ENCODE measurements at regions not wholly inside any gene's neighbourhood (a gene's known extent, or its start where the extent isn't known, plus 50 kb on each side); places are given as distances from the start of the nearest gene placed in this dataset.

DNA sequence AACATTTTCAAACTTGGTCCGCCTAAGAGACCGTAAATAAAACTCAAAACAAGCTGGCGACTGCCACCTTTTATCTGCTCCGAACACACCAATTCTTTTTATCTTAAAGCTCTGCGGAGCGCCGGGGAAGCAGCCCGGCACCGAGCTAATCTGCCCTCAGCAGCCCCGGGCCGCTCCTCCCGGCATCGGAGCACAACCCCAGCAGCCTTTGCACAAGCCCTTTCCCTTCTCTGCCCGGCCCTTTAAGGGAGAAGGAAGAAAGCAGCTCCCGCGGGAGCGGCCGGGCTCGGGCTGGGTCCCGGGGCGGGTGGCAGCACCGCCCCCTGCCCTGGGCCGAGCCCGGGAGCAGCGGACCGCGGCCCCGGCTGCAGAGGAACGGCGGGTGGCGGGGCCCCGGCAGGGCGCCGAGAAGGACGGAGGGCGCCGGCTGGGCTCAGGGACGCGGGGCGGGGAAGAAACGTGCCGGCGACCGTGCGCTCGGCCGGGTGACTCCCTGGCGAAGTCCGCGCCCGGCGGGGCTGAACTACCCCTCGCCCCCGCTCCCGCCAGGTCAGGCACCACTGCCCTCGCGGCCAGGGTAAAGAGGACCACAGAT is 133.6 kb upstream of the C11orf58 start:
- Histone ChIP-seq H3K4me3 (ENCODE audit: low read length) (no peak overlapping the region), H3K27me3 (ENCODE audit: low read depth, low read length) (no peaks in the 10 kb centered on the region), H3K27ac (ENCODE audit: low read length) (no peak overlapping the region), H3K4me2 (ENCODE audit: low read length) (no peak overlapping the region), H3K36me3 (replicated peaks; ENCODE audit: low read depth, low read length) (no peaks in the 10 kb centered on the region), H4K20me1 (ENCODE audit: insufficient read depth, low read length) (no peaks in the 10 kb centered on the region), H3K79me2 (ENCODE audit: low read length) (no peaks in the 10 kb centered on the region), H3K4me1 (ENCODE audit: low read length) (peaks cover 10% of the 10 kb centered on the region), H3K9me3 (ENCODE audit: insufficient read depth, low read length) (no peaks in the 10 kb centered on the region), H2AFZ (ENCODE audit: low read depth, low read length) (no peak overlapping the region), H3K9ac (ENCODE audit: low read length) (no peak overlapping the region)
- no peak for TF ChIP-seq EZH2phosphoT487 (IDR thresholded peaks at IDR 0.05; ENCODE audit: low read depth)
- TF ChIP-seq, protein P1, sequence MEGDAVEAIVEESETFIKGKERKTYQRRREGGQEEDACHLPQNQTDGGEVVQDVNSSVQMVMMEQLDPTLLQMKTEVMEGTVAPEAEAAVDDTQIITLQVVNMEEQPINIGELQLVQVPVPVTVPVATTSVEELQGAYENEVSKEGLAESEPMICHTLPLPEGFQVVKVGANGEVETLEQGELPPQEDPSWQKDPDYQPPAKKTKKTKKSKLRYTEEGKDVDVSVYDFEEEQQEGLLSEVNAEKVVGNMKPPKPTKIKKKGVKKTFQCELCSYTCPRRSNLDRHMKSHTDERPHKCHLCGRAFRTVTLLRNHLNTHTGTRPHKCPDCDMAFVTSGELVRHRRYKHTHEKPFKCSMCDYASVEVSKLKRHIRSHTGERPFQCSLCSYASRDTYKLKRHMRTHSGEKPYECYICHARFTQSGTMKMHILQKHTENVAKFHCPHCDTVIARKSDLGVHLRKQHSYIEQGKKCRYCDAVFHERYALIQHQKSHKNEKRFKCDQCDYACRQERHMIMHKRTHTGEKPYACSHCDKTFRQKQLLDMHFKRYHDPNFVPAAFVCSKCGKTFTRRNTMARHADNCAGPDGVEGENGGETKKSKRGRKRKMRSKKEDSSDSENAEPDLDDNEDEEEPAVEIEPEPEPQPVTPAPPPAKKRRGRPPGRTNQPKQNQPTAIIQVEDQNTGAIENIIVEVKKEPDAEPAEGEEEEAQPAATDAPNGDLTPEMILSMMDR (IDR thresholded peaks at IDR 0.05; ENCODE audit: low read depth, low read length): no peak

DNA sequence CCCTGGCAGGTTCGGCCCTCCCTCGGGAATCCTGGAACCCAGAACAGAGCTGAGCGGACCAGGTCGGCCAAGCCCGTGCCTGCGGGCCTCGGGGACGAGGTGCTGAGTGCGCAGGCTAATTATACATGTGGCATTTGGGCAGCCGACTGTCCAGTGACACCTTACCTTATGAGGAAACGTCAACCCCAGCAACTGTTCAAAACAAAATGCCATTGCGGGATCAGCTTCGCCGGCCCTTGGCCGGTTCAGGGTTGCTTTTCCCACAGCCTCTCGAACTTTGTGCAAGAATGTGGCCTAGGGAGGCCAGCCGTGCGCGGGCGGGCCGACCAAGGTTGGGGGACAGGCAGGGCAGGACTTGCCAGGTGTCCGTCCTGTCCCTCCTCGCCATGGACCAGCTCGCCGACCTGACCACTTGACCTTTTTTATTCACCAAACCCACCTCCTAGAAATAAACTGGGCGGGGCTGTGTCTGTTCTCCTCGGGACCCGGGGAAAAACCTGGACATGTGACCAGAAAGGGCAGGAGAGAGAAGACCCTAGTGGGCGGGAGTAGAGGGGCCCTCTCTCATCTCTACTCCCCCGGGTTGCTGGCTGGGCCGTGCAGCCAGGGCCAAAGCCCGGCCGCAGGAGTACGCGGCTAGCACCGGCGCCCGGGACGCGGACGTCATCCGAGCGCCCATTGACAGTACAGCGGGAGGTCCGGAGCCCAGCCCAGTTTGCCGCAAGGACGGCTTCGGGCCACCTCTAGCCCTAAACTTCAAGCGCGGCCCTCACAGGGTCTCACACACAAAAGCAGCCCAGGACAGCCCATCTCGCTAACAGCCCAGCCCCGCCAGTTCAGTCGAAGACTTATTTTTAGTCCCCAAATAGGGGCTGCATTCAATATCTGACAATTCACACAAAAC is 134.3 kb upstream of the C11orf58 start:
- Histone ChIP-seq H2AFZ (ENCODE audit: low read depth, low read length) (no peak overlapping the region), H3K4me3 (ENCODE audit: low read length) (no peak overlapping the region), H3K27me3 (ENCODE audit: low read depth, low read length) (no peaks in the 10 kb centered on the region), H3K36me3 (replicated peaks; ENCODE audit: low read depth, low read length) (no peaks in the 10 kb centered on the region), H3K27ac (ENCODE audit: low read length) (no peak overlapping the region), H4K20me1 (ENCODE audit: insufficient read depth, low read length) (no peaks in the 10 kb centered on the region), H3K9me3 (ENCODE audit: insufficient read depth, low read length) (no peaks in the 10 kb centered on the region), H3K4me2 (ENCODE audit: low read length) (no peak overlapping the region), H3K9ac (ENCODE audit: low read length) (no peak overlapping the region), H3K4me1 (ENCODE audit: low read length) (peaks cover 10% of the 10 kb centered on the region), H3K79me2 (ENCODE audit: low read length) (no peaks in the 10 kb centered on the region)
- no peak for TF ChIP-seq EZH2phosphoT487 (IDR thresholded peaks at IDR 0.05; ENCODE audit: low read depth)
- TF ChIP-seq, protein P1 (IDR thresholded peaks at IDR 0.05; ENCODE audit: low read depth, low read length): no peak

DNA sequence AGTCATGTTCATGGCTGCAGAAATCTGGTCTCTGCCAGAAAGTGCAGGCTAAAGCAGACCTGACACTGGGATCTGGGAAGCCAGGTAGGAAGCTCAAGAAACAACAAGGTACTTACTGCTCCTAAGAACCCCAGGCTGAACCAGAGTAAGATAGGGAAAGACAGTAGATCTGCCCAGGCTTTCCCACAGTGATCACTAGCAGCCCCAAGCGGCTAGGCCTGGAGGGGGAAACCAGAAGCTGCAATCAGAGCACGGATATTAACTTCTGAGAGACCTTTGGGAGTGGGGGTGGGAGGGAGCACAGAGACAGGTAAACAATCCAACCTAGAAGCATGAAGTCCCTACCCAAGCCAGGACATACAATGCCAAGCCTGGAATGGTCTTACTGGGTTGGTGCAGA is 135.2 kb upstream of the C11orf58 start:
- Histone ChIP-seq H3K27me3 (ENCODE audit: low read depth, low read length) (no peaks in the 10 kb centered on the region), H3K9me3 (ENCODE audit: insufficient read depth, low read length) (no peaks in the 10 kb centered on the region), H3K79me2 (ENCODE audit: low read length) (no peaks in the 10 kb centered on the region), H3K9ac (ENCODE audit: low read length) (no peak overlapping the region), H3K4me1 (ENCODE audit: low read length) (peaks cover 10% of the 10 kb centered on the region), H3K36me3 (replicated peaks; ENCODE audit: low read depth, low read length) (no peaks in the 10 kb centered on the region), H3K27ac (ENCODE audit: low read length) (no peak overlapping the region), H2AFZ (ENCODE audit: low read depth, low read length) (no peak overlapping the region), H4K20me1 (ENCODE audit: insufficient read depth, low read length) (no peaks in the 10 kb centered on the region), H3K4me3 (ENCODE audit: low read length) (no peak overlapping the region), H3K4me2 (ENCODE audit: low read length) (no peak overlapping the region)
- TF ChIP-seq, protein P1 (IDR thresholded peaks at IDR 0.05; ENCODE audit: low read depth, low read length): no peak
- no peak for TF ChIP-seq EZH2phosphoT487 (IDR thresholded peaks at IDR 0.05; ENCODE audit: low read depth)

DNA sequence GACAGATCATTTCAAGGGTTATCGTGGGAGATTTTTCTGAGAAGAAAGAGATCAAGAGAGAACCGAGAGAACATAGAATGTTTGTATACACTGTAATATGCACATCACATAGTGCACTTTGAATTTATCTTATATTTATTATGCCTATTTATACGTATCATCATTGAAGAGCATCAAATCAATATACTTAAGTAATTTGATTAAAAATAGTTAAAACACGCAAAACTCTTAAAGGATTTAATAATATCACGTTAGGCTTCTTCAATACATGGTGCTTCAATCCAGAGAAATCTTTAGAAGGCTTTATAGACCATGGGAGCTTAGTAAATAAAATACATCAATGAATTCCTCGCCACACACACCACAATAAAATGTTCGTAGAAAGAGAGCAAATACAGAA is 139.5 kb upstream of the C11orf58 start:
- Histone ChIP-seq H3K9me3 (ENCODE audit: insufficient read depth, low read length) (no peaks in the 10 kb centered on the region), H3K27me3 (ENCODE audit: low read depth, low read length) (no peaks in the 10 kb centered on the region), H3K79me2 (ENCODE audit: low read length) (no peaks in the 10 kb centered on the region), H2AFZ (ENCODE audit: low read depth, low read length) (no peak overlapping the region), H4K20me1 (ENCODE audit: insufficient read depth, low read length) (no peaks in the 10 kb centered on the region), H3K4me1 (ENCODE audit: low read length) (peaks cover 6% of the 10 kb centered on the region), H3K4me2 (ENCODE audit: low read length) (no peak overlapping the region), H3K36me3 (replicated peaks; ENCODE audit: low read depth, low read length) (no peaks in the 10 kb centered on the region), H3K4me3 (ENCODE audit: low read length) (no peak overlapping the region), H3K9ac (ENCODE audit: low read length) (no peak overlapping the region), H3K27ac (ENCODE audit: low read length) (no peak overlapping the region)
- TF ChIP-seq EZH2phosphoT487 (IDR thresholded peaks at IDR 0.05; ENCODE audit: low read depth): no peak
- TF ChIP-seq, protein P1 (IDR thresholded peaks at IDR 0.05; ENCODE audit: low read depth, low read length): no peak
